GM12878 (cell line): ENCODE measurements at regions not wholly inside any gene's neighbourhood (a gene's known extent, or its start where the extent isn't known, plus 50 kb on each side); places are given as distances from the start of the nearest gene placed in this dataset.
A peak's percentile ranks its signal among the peaks of the same experiment; 100 is the strongest.

Source experiments
- ATF3 ChIP-seq: IDR thresholded peaks from 2 replicates; pipeline ENCODE4 v1.6.1; 2011; ENCODE audit warnings: low read depth, mild to moderate bottlenecking, low read length, moderate library complexity, borderline replicate concordance; ENCODE audit errors: extremely low read depth
- BCL3 ChIP-seq: IDR thresholded peaks from 2 replicates; pipeline ENCODE4 v1.6.1; 2011; ENCODE audit warnings: borderline replicate concordance, low read depth, mild to moderate bottlenecking, moderate library complexity, low read length; ENCODE audit not compliant: insufficient read depth, poor library complexity, severe bottlenecking
- BCLAF1 ChIP-seq: fragments of 450-650 bp; IDR thresholded peaks from 2 replicates; pipeline ENCODE4 v1.6.1; 2017; ENCODE audit warnings: antibody characterized with exemption, mild to moderate bottlenecking, moderate library complexity
- CHD2 ChIP-seq: IDR thresholded peaks from 2 replicates; pipeline ENCODE4 v1.6.1; 2011; ENCODE audit warnings: low read depth, low read length, improper control_type of control experiment, borderline replicate concordance
- CREM ChIP-seq: IDR thresholded peaks from 2 replicates; pipeline ENCODE4 v1.6.1; 2014; ENCODE audit warnings: antibody characterized with exemption, low read depth
- EED ChIP-seq: sonication (generic); IDR thresholded peaks from 2 replicates; pipeline ENCODE4 v1.6.1; 2016; ENCODE audit warnings: antibody characterized with exemption, low read depth
- ETV6 ChIP-seq, 2 experiments: fragments of 450-650 bp in 1 of 2; IDR thresholded peaks in 1 of 2; conservative IDR thresholded peaks in 1 of 2; 2 replicates each; pipeline ENCODE4 v1.6.1; 2014; ENCODE audit warnings: antibody characterized with exemption in 1 of 2, borderline replicate concordance in 1 of 2, low read depth in 1 of 2, mild to moderate bottlenecking in 1 of 2, moderate library complexity in 1 of 2
- JUNB ChIP-seq: IDR thresholded peaks from 2 replicates; pipeline ENCODE4 v1.6.1; 2016; ENCODE audit warnings: antibody characterized with exemption, mild to moderate bottlenecking
- MXI1 ChIP-seq: fragments of 150-350 bp; IDR thresholded peaks from 2 replicates; pipeline ENCODE4 v1.6.1; 2011; ENCODE audit warnings: low read depth, mild to moderate bottlenecking, inconsistent platforms, low read length, improper control_type of control experiment
- NFYA ChIP-seq: IDR thresholded peaks from 2 replicates; pipeline ENCODE4 v1.6.1; 2011; ENCODE audit warnings: low read depth, mild to moderate bottlenecking, low read length, improper control_type of control experiment, borderline replicate concordance
- NR2C2 ChIP-seq: IDR thresholded peaks from 2 replicates; pipeline ENCODE4 v1.6.1; 2011; ENCODE audit warnings: borderline replicate concordance, low read depth; ENCODE audit not compliant: control insufficient read depth, insufficient read length
- PRDM15 ChIP-seq: fragments of 450-650 bp; formaldehyde crosslinking; IDR thresholded peaks from 2 replicates; pipeline ENCODE4 v1.4.0; 2020; ENCODE audit warnings: mild to moderate bottlenecking, moderate library complexity
- RB1 ChIP-seq: fragments of 450-650 bp; formaldehyde crosslinking; IDR thresholded peaks from 2 replicates; pipeline ENCODE4 v1.6.1; 2017; ENCODE audit warnings: mild to moderate bottlenecking, borderline replicate concordance
- RBBP5 ChIP-seq: fragments of 200-600 bp; sonication (generic); conservative IDR thresholded peaks from 2 replicates; pipeline ENCODE4 v1.6.1; 2016
- REST ChIP-seq: IDR thresholded peaks from 2 replicates; pipeline ENCODE4 v1.6.1; 2012; ENCODE audit warnings: mild to moderate bottlenecking, low read depth, low read length
- YBX1 ChIP-seq: fragments of 450-650 bp; IDR thresholded peaks from 2 replicates; pipeline ENCODE4 v1.6.1; 2016; ENCODE audit warnings: antibody characterized with exemption
- ZNF207 ChIP-seq: fragments of 450-650 bp; IDR thresholded peaks from 2 replicates; pipeline ENCODE4 v1.6.1; 2014; ENCODE audit warnings: antibody characterized with exemption, mild to moderate bottlenecking, borderline replicate concordance
- ZNF24 ChIP-seq: fragments of 450-650 bp; IDR thresholded peaks from 2 replicates; pipeline ENCODE4 v1.6.1; 2017; ENCODE audit warnings: antibody characterized with exemption, mild to moderate bottlenecking

GRCh38 chr13:48892053-48892687, 83.5 kb upstream of the FNDC3A start (continued):
- TF ChIP-seq REST (peak; percentile 55; the same call in 1 of the 2 replicates), MXI1 (no peak), PRDM15 (no peak), BCLAF1 (no peak), BCL3 (peak; percentile 84), JUNB (peak; percentile 94), ETV6 (conservative IDR thresholded peaks at IDR 0.05 in 1 of 2, IDR thresholded peaks at IDR 0.05 in 1 of 2; ENCODE audit: borderline replicate concordance in 1 of 2, low read depth in 1 of 2) (peak in 1 of 2 experiments; percentile 64; a peak in 1 of 4 replicates), YBX1 (no peak), ZNF207 (no peak), EED (peak; percentile 69), RBBP5 (no peak), NFYA (no peak), ZNF24 (no peak), NR2C2 (no peak), RB1 (no peak), CHD2 (no peak), CREM (peak; percentile 55), ATF3 (no peak)
